ENCODE measurements at regions not wholly inside any gene's neighbourhood (a gene's known extent, or its start where the extent isn't known, plus 50 kb on each side); places are given as distances from the start of the nearest gene placed in this dataset.
"Not testable (repeated sequence)": the region's sequence is repeated elsewhere in the genome, so short reads cannot be mapped to it uniquely, and the experiment has no call there.

DNA sequence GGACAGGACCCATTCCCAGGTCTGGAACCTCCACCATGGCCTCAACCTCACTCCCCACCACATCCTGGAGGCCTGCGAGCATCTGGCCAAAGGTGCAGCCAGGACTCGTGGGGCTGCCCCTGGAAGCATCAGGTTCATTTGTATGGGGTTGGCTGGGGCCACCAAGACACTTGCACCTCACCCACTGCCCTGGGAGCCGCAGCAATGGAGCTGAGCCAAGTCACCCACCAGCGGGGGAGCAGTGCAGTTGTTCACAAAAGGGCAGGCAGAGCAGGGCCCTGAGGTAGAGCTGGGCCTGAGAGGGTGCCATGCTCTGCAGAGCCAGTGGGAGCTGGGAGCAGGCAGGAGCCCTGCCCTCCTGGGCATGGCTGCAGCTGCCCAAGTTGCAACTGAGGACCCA, 163.5 kb downstream of the FAM47A start:
- no CpG with 5 or more reads among the region's 4 CpGs for WGBS
- H3K4me3 ChIP-seq: no peak overlapping the region

DNA sequence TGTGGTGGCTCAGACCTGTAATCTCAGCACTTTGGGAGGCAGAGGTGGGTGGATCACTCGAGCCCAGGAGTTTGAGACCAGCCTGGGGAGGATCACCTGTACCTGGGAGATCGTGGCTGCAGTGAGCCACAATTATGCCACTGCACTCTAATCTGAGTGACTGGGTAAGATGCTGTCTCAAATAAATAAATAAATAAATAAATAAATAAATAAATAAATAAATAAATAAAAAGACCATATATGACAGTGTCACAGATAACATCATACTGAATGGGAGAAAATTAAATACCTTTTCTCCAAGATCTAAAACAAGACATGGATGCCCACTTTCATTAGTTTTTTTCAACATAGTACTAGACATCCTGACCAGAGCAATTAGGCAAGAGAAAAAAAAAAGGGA, 182.8 kb downstream of the FAM47A start:
- 85% methylated on average over 2 of the region's 2 CpGs for WGBS
- intact Hi-C loops (cut with DNase I): no loop called here
- no peak for TF ChIP-seq POLR2AphosphoS5 (IDR thresholded peaks at IDR 0.05)
- no peak for TF ChIP-seq POLR2A (IDR thresholded peaks at IDR 0.05)
- TF ChIP-seq, protein P1, sequence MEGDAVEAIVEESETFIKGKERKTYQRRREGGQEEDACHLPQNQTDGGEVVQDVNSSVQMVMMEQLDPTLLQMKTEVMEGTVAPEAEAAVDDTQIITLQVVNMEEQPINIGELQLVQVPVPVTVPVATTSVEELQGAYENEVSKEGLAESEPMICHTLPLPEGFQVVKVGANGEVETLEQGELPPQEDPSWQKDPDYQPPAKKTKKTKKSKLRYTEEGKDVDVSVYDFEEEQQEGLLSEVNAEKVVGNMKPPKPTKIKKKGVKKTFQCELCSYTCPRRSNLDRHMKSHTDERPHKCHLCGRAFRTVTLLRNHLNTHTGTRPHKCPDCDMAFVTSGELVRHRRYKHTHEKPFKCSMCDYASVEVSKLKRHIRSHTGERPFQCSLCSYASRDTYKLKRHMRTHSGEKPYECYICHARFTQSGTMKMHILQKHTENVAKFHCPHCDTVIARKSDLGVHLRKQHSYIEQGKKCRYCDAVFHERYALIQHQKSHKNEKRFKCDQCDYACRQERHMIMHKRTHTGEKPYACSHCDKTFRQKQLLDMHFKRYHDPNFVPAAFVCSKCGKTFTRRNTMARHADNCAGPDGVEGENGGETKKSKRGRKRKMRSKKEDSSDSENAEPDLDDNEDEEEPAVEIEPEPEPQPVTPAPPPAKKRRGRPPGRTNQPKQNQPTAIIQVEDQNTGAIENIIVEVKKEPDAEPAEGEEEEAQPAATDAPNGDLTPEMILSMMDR (IDR thresholded peaks at IDR 0.05): no peak
- Histone ChIP-seq H3K27me3 (replicated peaks; ENCODE audit: insufficient read depth) (no peaks in the 10 kb centered on the region), H3K4me1 (replicated peaks) (no peaks in the 10 kb centered on the region), H3K36me3 (no peaks in the 10 kb centered on the region), H3K4me3 (no peak overlapping the region), H3K27ac (no peak overlapping the region), H3K9me3 (no peaks in the 10 kb centered on the region)
- DNase-seq (ENCODE audit: low spot score): no peak

More for the DNA sequence above, 163.5 kb downstream of the FAM47A start:
- no peaks in the 10 kb centered on the region for H3K27me3 ChIP-seq (replicated peaks; ENCODE audit: insufficient read depth)
- intact Hi-C loops (cut with DNase I): no loop called here
- no peak overlapping the region for H3K27ac ChIP-seq
- H3K4me1 ChIP-seq (replicated peaks): no peaks in the 10 kb centered on the region
- H3K36me3 ChIP-seq: no peaks in the 10 kb centered on the region
- H3K9me3 ChIP-seq: no peaks in the 10 kb centered on the region
- TF ChIP-seq POLR2AphosphoS5 (IDR thresholded peaks at IDR 0.05) (no peak), POLR2A (IDR thresholded peaks at IDR 0.05) (no peak)
- TF ChIP-seq, protein P1 (IDR thresholded peaks at IDR 0.05): no peak
- no peak for DNase-seq (ENCODE audit: low spot score)

DNA sequence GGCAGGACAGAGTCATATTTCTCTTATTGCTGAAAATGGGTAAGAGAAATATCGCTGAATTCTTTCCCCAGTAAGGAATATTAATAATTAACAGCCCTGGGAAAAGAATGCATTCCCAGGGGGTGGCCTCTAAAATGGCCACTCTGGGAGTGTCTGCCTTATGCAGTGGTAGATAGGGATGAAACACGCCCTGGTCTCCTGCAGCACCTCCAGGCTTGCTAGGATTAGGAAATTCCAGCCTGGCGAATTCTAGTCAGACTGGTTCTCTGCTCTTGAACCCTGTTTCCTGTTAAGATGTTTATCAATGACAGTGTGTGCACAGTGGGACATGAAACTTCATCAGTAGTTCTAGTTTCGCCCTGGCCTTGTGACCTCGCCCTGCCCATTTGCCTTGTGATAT, 205.9 kb downstream of the FAM47A start:
- H3K4me1 ChIP-seq (replicated peaks); DNase-seq (ENCODE audit: low spot score); H3K27ac ChIP-seq; H3K9me3 ChIP-seq; H3K36me3 ChIP-seq; H3K27me3 ChIP-seq (replicated peaks; ENCODE audit: insufficient read depth); intact Hi-C loops (cut with DNase I); H3K4me3 ChIP-seq: not testable (repeated sequence)
- WGBS: 86% methylated on average over 5 of the region's 5 CpGs

DNA sequence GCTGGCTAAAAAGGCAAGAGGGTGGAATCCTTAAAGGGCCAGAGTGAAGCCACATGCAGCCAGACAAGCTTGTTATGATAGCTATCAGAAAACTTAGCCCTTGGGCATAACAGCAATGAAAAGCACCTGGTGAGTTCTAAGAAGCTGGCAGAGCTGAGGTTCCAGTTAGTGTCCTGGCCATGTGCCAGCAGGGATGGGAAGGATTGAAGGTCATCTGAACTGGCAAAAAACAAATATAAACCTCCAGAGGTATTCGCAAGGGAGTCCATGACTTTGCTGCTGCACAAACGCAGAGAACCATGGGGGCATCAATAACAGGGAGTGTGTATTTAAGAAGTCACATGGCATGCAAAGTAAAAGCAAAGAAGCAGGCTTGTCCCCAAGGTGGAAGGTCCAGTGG, 208.9 kb downstream of the FAM47A start:
- no peaks in the 10 kb centered on the region for H3K36me3 ChIP-seq
- no peaks in the 10 kb centered on the region for H3K27me3 ChIP-seq (replicated peaks; ENCODE audit: insufficient read depth)
- H3K4me3 ChIP-seq: no peak overlapping the region
- no peak for DNase-seq (ENCODE audit: low spot score)
- 65% methylated on average over 2 of the region's 2 CpGs for WGBS
- no peaks in the 10 kb centered on the region for H3K4me1 ChIP-seq (replicated peaks)
- TF ChIP-seq, protein P1 (IDR thresholded peaks at IDR 0.05): no peak
- TF ChIP-seq POLR2AphosphoS5 (IDR thresholded peaks at IDR 0.05): no peak
- TF ChIP-seq POLR2A (IDR thresholded peaks at IDR 0.05): no peak
- no peaks in the 10 kb centered on the region for H3K9me3 ChIP-seq
- intact Hi-C loops (cut with DNase I): no loop called here
- no peak overlapping the region for H3K27ac ChIP-seq

DNA sequence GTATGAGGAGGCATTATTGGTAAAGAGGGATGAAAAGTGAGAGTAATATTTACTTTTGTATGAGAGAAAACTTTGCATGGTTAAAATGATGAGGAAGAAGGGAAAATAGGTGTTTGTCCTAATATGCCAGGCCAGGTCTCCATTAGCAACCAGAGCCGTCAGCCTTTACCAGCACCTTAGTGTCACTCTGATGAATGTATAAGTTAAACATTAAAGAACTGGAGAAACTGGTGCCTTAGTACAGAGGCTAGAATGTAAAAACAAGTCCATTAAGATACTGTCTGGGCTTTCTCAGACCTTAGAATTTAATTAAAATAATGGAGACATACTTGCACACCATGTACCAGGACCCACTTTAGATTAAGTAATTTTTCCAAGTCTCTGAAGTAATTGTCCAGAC, 222.3 kb downstream of the FAM47A start:
- TF ChIP-seq POLR2A (IDR thresholded peaks at IDR 0.05) (no peak), POLR2AphosphoS5 (IDR thresholded peaks at IDR 0.05) (no peak)
- TF ChIP-seq, protein P1 (IDR thresholded peaks at IDR 0.05): no peak
- no peak for DNase-seq (ENCODE audit: low spot score)
- intact Hi-C loops (cut with DNase I): no loop called here
- Histone ChIP-seq H3K9me3 (no peaks in the 10 kb centered on the region), H3K4me3 (no peak overlapping the region), H3K27ac (no peak overlapping the region), H3K4me1 (replicated peaks) (no peaks in the 10 kb centered on the region), H3K36me3 (no peaks in the 10 kb centered on the region), H3K27me3 (replicated peaks; ENCODE audit: insufficient read depth) (no peaks in the 10 kb centered on the region)
- 41% methylated on average over 1 of the region's 1 CpG for WGBS

All from prostate gland (tissue), 2 donors.